Cardiac fibroblast (primary cell): ENCODE measurements at regions not wholly inside any gene's neighbourhood (a gene's known extent, or its start where the extent isn't known, plus 50 kb on each side); places are given as distances from the start of the nearest gene placed in this dataset.

Experiments used
- DNase-seq, 2 donors: peaks; one replicate each; pipeline versions ENCODE4 v3.0.0 to v3.0.0-alpha.2; 2010; ENCODE audit warnings: low read depth in 2 of 2
- H3K4me3 ChIP-seq, 2 donors: replicated peaks in 1 of 2; 1 replicate in 1 of 2; 2 replicates in 1 of 2; pipeline ENCODE4 v1.5.1; 2011; ENCODE audit warnings: low read depth in 2 of 2, low read length in 2 of 2, mild to moderate bottlenecking in 2 of 2, moderate library complexity in 1 of 2
- TF ChIP-seq, protein P1 (sequence below): IDR thresholded peaks from one replicate; pipeline ENCODE4 v1.5.1; 2011; ENCODE audit warnings: low read depth, mild to moderate bottlenecking, low read length, inconsistent platforms

DNA sequence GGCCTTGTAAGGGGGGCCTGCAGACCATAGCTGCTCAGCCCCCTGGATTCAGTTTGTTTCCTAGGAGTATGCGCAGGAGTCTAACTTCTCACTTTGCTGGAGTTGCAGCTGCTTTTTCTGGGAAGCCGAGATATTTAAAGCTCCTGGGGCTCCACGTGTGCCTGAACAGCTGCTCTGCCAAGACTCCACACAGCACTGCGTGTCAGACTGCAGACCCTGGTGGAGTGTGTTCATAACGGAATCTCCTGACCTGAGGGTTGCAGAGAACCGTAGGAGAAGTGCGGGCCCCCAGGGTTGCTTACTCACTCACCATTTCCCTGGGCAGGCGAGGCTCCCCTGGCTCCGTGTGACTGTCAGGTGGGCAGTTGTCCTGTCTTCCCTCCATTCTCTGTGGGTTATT lies 474.3 kb upstream of the TMPRSS15 start:
- no peak for DNase-seq
- TF ChIP-seq, protein P1, sequence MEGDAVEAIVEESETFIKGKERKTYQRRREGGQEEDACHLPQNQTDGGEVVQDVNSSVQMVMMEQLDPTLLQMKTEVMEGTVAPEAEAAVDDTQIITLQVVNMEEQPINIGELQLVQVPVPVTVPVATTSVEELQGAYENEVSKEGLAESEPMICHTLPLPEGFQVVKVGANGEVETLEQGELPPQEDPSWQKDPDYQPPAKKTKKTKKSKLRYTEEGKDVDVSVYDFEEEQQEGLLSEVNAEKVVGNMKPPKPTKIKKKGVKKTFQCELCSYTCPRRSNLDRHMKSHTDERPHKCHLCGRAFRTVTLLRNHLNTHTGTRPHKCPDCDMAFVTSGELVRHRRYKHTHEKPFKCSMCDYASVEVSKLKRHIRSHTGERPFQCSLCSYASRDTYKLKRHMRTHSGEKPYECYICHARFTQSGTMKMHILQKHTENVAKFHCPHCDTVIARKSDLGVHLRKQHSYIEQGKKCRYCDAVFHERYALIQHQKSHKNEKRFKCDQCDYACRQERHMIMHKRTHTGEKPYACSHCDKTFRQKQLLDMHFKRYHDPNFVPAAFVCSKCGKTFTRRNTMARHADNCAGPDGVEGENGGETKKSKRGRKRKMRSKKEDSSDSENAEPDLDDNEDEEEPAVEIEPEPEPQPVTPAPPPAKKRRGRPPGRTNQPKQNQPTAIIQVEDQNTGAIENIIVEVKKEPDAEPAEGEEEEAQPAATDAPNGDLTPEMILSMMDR: no peak
- H3K4me3 ChIP-seq: no peak overlapping the region

DNA sequence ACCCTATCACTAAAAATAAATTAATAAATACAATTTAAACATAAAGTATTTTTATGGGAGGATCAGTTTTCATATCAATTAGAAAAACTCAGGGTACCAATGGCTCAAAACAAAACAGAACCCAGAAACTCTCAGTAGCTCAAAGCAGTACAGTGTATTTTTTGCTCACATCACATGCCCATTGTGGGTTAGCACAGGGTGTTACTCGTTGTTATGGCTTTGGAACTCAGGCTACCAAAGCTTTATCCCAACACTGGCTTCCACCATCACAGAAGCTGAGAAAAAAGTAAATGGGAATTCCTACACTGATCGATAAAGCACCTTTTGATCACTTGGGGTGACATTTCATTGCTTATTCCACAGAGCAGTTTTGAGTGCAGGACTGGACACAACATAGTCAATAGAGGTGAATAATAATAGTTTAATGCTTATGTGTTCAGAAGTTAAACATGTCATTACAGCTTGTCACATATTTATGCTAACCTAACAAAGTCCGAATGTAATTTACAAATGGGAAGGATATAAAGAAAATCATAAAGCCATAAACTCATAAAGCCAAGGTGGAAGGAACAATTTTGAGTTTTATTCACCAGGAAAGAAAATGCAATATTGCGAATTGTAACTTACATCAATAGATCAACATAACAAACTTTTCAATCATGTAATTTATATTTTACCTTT lies 484.5 kb upstream of the TMPRSS15 start:
- TF ChIP-seq, protein P1: no peak
- no peak overlapping the region for H3K4me3 ChIP-seq
- DNase-seq: no peak

DNA sequence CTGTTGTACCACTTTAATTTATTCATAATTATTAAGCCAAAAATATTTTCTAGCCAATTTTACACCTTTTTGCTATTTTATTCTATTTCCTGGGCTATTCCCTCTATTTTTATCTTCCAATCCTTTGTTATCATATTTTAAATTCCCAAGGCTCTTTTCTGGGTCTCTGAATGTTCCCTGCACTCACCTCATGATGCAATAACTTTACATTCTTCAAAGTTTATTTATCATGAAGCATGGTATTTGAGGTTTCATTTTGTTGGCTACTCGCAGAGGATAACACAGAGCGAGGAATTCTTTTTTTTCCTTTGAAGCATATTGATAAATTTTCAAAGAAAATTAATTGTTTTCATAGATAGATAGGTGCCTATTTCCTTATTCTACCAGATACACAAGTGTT lies 489.8 kb upstream of the TMPRSS15 start:
- TF ChIP-seq, protein P1: no peak
- DNase-seq: no peak
- no peak overlapping the region for H3K4me3 ChIP-seq

DNA sequence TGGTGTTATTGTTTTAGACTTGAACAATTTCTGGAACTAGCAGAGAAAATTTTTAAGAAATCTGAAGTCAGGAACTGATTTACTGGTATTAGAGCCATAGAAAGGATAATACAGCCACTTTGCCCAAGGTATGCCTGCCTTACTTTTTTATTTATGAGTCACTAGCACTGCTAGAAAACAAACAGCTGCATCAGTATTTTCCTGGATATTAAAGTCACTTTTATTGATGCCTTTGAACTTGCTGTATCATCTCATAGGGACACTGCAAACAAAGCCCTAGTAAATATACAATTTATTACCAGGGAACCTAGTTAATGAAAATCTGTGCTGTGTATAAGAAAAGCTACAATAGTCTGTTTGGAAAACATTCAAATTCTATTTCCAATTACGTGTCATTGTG lies 490.8 kb upstream of the TMPRSS15 start:
- TF ChIP-seq, protein P1: no peak
- H3K4me3 ChIP-seq: no peak overlapping the region

DNA sequence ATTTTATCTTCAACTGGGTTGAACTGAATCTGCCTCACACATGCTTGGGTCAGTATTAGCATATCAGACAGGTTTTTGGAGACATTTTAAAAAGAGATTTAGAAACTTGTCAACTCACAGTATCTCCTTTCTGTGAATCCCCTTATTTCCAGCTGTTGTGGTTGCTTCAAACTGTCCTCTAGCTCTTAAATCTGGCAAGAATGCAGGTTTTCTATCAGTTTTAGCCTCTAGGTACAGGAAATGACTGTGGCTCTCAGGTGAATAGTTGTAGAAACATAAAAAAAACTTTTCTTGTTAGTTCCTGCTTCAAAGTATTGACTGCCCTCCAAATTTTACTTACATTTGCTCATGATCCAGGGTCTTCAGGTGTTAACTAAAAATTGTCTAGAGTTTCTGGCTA lies 495.7 kb upstream of the TMPRSS15 start:
- TF ChIP-seq, protein P1: no peak
- no peak for DNase-seq
- H3K4me3 ChIP-seq: no peak overlapping the region

More for the DNA sequence above, 490.8 kb upstream of the TMPRSS15 start:
- DNase-seq: no peak

DNA sequence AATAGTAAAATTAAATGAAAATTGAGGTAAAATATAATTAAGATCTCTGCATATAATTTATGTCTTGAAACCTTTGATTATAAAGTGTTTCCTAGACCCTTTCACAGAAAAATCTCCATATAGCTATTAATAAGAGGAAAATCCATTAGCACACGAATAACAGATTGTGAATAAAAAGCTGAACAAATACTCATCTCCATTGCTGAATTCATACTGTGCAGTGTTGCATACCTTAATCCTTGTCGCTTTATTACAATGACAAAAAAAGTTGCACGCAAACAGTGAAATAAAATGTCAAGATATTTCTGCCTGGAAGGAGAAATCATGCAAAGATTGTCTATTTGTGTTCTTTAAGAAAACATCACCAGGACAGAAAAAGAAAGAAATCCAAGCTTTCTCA lies 499.1 kb upstream of the TMPRSS15 start:
- TF ChIP-seq, protein P1: no peak
- DNase-seq: no peak
- no peak overlapping the region for H3K4me3 ChIP-seq

DNA sequence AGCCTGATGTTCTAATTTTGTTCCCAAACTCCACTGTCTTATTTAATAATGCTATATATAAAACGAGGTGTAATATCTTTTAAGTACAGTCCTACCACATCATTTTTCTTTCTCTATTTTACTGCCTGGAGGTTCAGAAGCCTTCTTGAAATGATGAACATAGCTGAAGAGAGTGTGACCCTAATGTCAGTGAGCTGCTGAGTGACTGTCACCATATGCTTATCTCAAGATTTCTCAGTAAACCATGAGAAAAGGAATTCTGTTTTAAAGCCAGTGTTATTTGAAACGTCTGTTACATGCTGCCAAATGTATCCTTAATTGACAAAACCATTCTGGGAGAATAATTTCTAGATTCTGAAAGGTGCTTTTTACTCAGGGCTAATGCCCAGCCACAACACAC lies 503.5 kb upstream of the TMPRSS15 start:
- TF ChIP-seq, protein P1: no peak
- no peak overlapping the region for H3K4me3 ChIP-seq
- DNase-seq: no peak
